ENCODE measurements at regions not wholly inside any gene's neighbourhood (a gene's known extent, or its start where the extent isn't known, plus 50 kb on each side); places are given as distances from the start of the nearest gene placed in this dataset.

GRCh38 chr10:2351566-2351965 is 614.2 kb upstream of the ADARB2 start:
- ATAC-seq (no peak), DNase-seq (no peak)
- WGBS, 3 donors: 81 to 88% (median 85%) methylated on average over 16 of the region's 16 CpGs
- H3K27ac ChIP-seq: no peak overlapping the region
- H3K9me3 ChIP-seq: no peaks in the 10 kb centered on the region
- TF ChIP-seq CTCF (IDR thresholded peaks at IDR 0.05): no peak
- no peaks in the 10 kb centered on the region for H3K27me3 ChIP-seq (ENCODE audit: insufficient read depth in 3 of 3, low read length in 2 of 3)
- H3K4me1 ChIP-seq: no peaks in the 10 kb centered on the region
- no peak overlapping the region for H3K4me3 ChIP-seq
- intact Hi-C loops (cut with DNase I): no loop called here
- no peaks in the 10 kb centered on the region for H3K36me3 ChIP-seq (ENCODE audit: insufficient read depth in 1 of 2, low read depth in 1 of 2)

- Histone ChIP-seq H3K27me3 (ENCODE audit: insufficient read depth in 3 of 3, low read length in 2 of 3) (peaks cover 0 to 2% (median 0%) of the 10 kb centered on the region in 3 donors), H3K36me3 (ENCODE audit: insufficient read depth in 1 of 2, low read depth in 1 of 2) (no peaks in the 10 kb centered on the region), H3K27ac (no peak overlapping the region), H3K4me1 (no peaks in the 10 kb centered on the region), H3K4me3 (no peak overlapping the region), H3K9me3 (no peaks in the 10 kb centered on the region)
- ATAC-seq (no peak), DNase-seq (no peak)
- intact Hi-C loops (cut with DNase I): no loop called here
- TF ChIP-seq CTCF (IDR thresholded peaks at IDR 0.05): no peak
- 20 to 33% (median 28%) methylated on average over 3 of the region's 3 CpGs for WGBS, 3 donors
Observed at GRCh38 chr10:2342206-2342605, 604.9 kb upstream of the ADARB2 start.

GRCh38 chr10:2340831-2341647 is 603.7 kb upstream of the ADARB2 start:
- no peaks in the 10 kb centered on the region for H3K9me3 ChIP-seq
- H3K27ac ChIP-seq: no peak overlapping the region
- DNase-seq (no peak), ATAC-seq (no peak)
- 36 to 41% (median 39%) methylated on average over 11 of the region's 11 CpGs for WGBS, 3 donors
- intact Hi-C loops (cut with DNase I): no loop called here
- no peaks in the 10 kb centered on the region for H3K36me3 ChIP-seq (ENCODE audit: insufficient read depth in 1 of 2, low read depth in 1 of 2)
- H3K27me3 ChIP-seq (ENCODE audit: insufficient read depth in 3 of 3, low read length in 2 of 3): peaks cover 0 to 2% (median 0%) of the 10 kb centered on the region in 3 donors
- TF ChIP-seq CTCF (IDR thresholded peaks at IDR 0.05): no peak
- H3K4me1 ChIP-seq: no peaks in the 10 kb centered on the region
- no peak overlapping the region for H3K4me3 ChIP-seq

GRCh38 chr10:2335626-2336025 is 598.3 kb upstream of the ADARB2 start:
- intact Hi-C loops (cut with DNase I): no loop called here
- DNase-seq (no peak), ATAC-seq (no peak)
- no peaks in the 10 kb centered on the region for H3K4me1 ChIP-seq
- H3K27ac ChIP-seq: no peak overlapping the region
- H3K27me3 ChIP-seq (ENCODE audit: insufficient read depth in 3 of 3, low read length in 2 of 3): peaks cover 0 to 2% (median 0%) of the 10 kb centered on the region in 3 donors
- WGBS, 3 donors: 86 to 89% (median 86%) methylated on average over 7 of the region's 7 CpGs
- H3K4me3 ChIP-seq: no peak overlapping the region
- no peaks in the 10 kb centered on the region for H3K36me3 ChIP-seq (ENCODE audit: insufficient read depth in 1 of 2, low read depth in 1 of 2)
- no peaks in the 10 kb centered on the region for H3K9me3 ChIP-seq
- no peak for TF ChIP-seq CTCF (IDR thresholded peaks at IDR 0.05)

- H3K4me1 ChIP-seq: no peaks in the 10 kb centered on the region
- H3K27ac ChIP-seq: no peak overlapping the region
- H3K9me3 ChIP-seq: no peaks in the 10 kb centered on the region
- no peak for TF ChIP-seq CTCF (IDR thresholded peaks at IDR 0.05)
- no peaks in the 10 kb centered on the region for H3K36me3 ChIP-seq (ENCODE audit: insufficient read depth in 1 of 2, low read depth in 1 of 2)
- peaks cover 0 to 2% (median 0%) of the 10 kb centered on the region in 3 donors for H3K27me3 ChIP-seq (ENCODE audit: insufficient read depth in 3 of 3, low read length in 2 of 3)
- no peak for ATAC-seq
- intact Hi-C loops (cut with DNase I): no loop called here
- 76 to 77% (median 76%) methylated on average over 4 of the region's 4 CpGs for WGBS, 3 donors
- no peak for DNase-seq
- H3K4me3 ChIP-seq: no peak overlapping the region
Observed at GRCh38 chr10:2334575-2334974, 597.2 kb upstream of the ADARB2 start.
